Endothelial cell (in vitro differentiated cells): ENCODE measurements at regions not wholly inside any gene's neighbourhood (a gene's known extent, or its start where the extent isn't known, plus 50 kb on each side); places are given as distances from the start of the nearest gene placed in this dataset.

Source experiments
- DNase-seq: peaks from one replicate; pipeline ENCODE4 v3.0.0; 2021; ENCODE audit warnings: low spot score
- H3K27ac Mint-ChIP-seq: one replicate; pipeline ENCODE4 v1.8.0; 2021; ENCODE audit warnings: mixed read lengths, inconsistent platforms; ENCODE audit not compliant: unreplicated experiment
- H3K27me3 Mint-ChIP-seq: one replicate; pipeline ENCODE4 v1.8.0; 2021; ENCODE audit warnings: mild to moderate bottlenecking, moderate library complexity, mixed read lengths, inconsistent platforms; ENCODE audit not compliant: unreplicated experiment
- H3K36me3 Mint-ChIP-seq: one replicate; pipeline ENCODE4 v1.8.0; 2021; ENCODE audit warnings: mild to moderate bottlenecking, low read depth, mixed read lengths, inconsistent platforms; ENCODE audit not compliant: unreplicated experiment
- H3K4me1 Mint-ChIP-seq: one replicate; pipeline ENCODE4 v1.8.0; 2021; ENCODE audit warnings: mild to moderate bottlenecking, mixed read lengths, inconsistent platforms; ENCODE audit not compliant: unreplicated experiment
- H3K4me3 Mint-ChIP-seq: one replicate; pipeline ENCODE4 v1.8.0; 2021; ENCODE audit warnings: mild to moderate bottlenecking, mixed read lengths, inconsistent platforms; ENCODE audit not compliant: unreplicated experiment
- H3K9me3 Mint-ChIP-seq: one replicate; pipeline ENCODE4 v1.8.0; 2021; ENCODE audit warnings: mixed read lengths, inconsistent platforms; ENCODE audit not compliant: unreplicated experiment
- TF ChIP-seq, protein P1 (sequence below): fragments of 200-600 bp; sonication (generic); IDR thresholded peaks from one replicate; pipeline ENCODE4 v1.5.0; 2021; ENCODE audit warnings: antibody characterized with exemption; ENCODE audit not compliant: unreplicated experiment

DNA sequence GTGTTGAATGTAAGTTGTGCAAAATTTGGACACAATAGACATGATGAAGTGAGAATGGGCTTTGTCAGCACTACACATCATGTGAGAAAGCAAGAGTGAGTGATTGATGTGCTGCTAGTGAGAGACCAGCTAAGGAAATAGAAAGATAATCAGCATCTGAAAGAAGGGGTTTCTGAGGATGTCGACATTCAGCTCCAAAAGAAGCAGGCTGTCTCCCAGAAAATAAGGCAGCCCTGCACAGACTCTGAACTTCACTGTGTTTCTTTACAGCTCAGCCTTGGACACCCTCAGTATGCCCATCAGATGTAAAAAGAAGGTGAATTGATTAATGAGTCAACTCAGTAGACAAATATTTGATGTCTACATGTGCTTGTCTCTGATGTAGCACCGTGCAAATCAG, 80.8 kb upstream of the ADCY2 start:
- Mint-ChIP-seq H3K4me3 (no peak overlapping the region), H3K4me1 (no peaks in the 10 kb centered on the region), H3K27ac (no peak overlapping the region), H3K27me3 (peaks cover 2% of the 10 kb centered on the region), H3K36me3 (no peaks in the 10 kb centered on the region), H3K9me3 (no peaks in the 10 kb centered on the region)
- TF ChIP-seq, protein P1, sequence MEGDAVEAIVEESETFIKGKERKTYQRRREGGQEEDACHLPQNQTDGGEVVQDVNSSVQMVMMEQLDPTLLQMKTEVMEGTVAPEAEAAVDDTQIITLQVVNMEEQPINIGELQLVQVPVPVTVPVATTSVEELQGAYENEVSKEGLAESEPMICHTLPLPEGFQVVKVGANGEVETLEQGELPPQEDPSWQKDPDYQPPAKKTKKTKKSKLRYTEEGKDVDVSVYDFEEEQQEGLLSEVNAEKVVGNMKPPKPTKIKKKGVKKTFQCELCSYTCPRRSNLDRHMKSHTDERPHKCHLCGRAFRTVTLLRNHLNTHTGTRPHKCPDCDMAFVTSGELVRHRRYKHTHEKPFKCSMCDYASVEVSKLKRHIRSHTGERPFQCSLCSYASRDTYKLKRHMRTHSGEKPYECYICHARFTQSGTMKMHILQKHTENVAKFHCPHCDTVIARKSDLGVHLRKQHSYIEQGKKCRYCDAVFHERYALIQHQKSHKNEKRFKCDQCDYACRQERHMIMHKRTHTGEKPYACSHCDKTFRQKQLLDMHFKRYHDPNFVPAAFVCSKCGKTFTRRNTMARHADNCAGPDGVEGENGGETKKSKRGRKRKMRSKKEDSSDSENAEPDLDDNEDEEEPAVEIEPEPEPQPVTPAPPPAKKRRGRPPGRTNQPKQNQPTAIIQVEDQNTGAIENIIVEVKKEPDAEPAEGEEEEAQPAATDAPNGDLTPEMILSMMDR = no peak
- DNase-seq = no peak

DNA sequence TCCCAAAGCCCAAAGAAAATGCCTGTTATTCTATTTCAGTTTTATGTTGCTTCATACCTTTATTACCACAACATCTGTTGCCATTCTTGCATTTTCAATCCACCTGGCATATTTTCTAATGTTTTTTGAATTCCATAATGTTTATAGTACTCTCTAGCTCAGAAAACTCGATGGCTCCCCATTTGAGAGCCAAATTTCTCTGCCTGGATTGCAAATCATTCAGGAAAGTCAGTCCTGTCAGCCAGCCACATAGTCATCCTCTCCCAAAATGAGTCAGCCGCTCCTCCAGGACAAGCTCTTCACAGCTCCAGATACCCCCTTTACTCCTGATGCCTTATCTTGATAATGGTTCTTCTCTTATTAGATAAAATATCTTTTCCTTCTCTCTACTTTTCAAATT, 78.2 kb upstream of the ADCY2 start:
- Mint-ChIP-seq H3K27me3 (peaks cover 2% of the 10 kb centered on the region), H3K9me3 (no peaks in the 10 kb centered on the region), H3K27ac (no peak overlapping the region), H3K4me1 (no peaks in the 10 kb centered on the region), H3K36me3 (no peaks in the 10 kb centered on the region), H3K4me3 (no peak overlapping the region)
- TF ChIP-seq, protein P1 = no peak
- no peak for DNase-seq

DNA sequence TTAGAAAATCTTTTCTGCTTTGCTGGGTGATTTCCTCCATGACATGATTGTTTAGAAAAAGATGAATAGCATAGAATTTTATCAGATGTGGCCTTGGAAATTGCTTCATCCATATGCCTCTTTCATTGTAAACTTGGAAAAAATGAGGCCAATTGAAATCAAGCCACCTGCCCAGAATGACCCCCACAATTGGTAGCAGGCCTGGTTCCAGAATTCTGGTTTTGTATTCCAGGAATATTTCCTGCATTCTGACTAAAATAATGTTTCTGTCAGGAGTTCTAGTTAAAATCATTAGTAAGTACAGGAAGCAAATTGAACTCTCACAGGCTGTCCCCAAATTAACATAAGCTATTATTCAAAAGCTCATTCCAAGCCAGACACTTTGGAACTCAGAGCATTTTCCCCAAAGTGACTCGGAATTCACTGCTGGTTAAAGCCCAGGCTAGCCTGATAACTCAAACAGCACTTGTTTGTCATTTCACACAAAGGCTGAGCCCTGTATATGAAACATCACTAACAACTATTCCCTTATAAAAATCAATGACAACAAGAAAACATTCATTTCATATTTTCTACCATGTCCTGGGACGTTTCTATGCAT, 75.1 kb upstream of the ADCY2 start:
- Mint-ChIP-seq H3K27me3 (no peaks in the 10 kb centered on the region), H3K4me3 (no peak overlapping the region), H3K9me3 (no peaks in the 10 kb centered on the region), H3K4me1 (no peaks in the 10 kb centered on the region), H3K27ac (no peak overlapping the region), H3K36me3 (no peaks in the 10 kb centered on the region)
- no peak for DNase-seq
- TF ChIP-seq, protein P1 = no peak

DNA sequence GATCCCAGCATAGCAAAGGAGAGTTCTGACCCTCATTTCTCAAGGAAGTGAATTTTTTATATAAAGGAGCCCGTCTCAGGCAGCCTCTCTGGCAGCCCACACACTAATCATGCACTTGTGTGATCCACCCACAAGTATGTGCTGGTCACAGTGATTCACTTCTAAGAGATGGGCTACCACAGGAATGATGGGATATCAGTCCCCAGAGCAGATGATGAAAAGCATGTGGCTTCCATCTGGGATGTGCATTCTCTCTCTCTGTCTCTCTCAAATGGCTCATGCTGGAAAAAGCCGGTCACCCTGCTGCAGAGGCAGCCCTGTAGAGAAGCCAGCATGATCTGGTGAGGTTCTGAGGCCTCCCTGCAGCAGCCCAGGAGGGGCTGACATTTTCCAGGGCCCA, 74.2 kb upstream of the ADCY2 start:
- TF ChIP-seq, protein P1 = no peak
- no peak overlapping the region for H3K4me3 Mint-ChIP-seq
- no peaks in the 10 kb centered on the region for H3K36me3 Mint-ChIP-seq
- H3K9me3 Mint-ChIP-seq = no peaks in the 10 kb centered on the region
- H3K27me3 Mint-ChIP-seq = no peaks in the 10 kb centered on the region
- no peak overlapping the region for H3K27ac Mint-ChIP-seq
- H3K4me1 Mint-ChIP-seq = no peaks in the 10 kb centered on the region
- DNase-seq = no peak

DNA sequence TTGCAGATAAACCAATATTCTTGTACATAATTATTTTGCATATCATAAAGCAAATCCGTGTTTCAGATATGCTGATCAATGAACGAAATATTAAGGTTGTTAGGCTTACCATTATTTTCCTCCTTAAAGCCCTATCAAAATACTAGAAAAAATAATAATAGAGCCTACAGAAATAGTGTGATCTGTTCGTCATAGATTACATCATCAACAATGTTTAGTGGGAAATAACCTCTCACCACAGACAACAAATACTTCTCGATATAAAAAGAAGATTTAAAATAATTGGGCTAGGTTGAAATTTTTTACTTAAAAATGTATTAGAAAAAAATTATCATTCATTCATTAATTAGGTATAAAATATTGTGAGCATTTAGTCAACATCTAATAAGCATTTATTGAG, 71.0 kb upstream of the ADCY2 start:
- Mint-ChIP-seq H3K27ac (no peak overlapping the region), H3K36me3 (no peaks in the 10 kb centered on the region), H3K4me3 (no peak overlapping the region), H3K4me1 (no peaks in the 10 kb centered on the region), H3K27me3 (no peaks in the 10 kb centered on the region), H3K9me3 (no peaks in the 10 kb centered on the region)
- TF ChIP-seq, protein P1 = no peak
- no peak for DNase-seq
